ENCODE measurements at regions not wholly inside any gene's neighbourhood (a gene's known extent, or its start where the extent isn't known, plus 50 kb on each side); places are given as distances from the start of the nearest gene placed in this dataset.
"Not testable (repeated sequence)": the region's sequence is repeated elsewhere in the genome, so short reads cannot be mapped to it uniquely, and the experiment has no call there.

GRCh38 chr2:182477774-182478173 is 50.9 kb upstream of the PDE1A start:
- FAIRE-seq = no peak

GRCh38 chr2:182481676-182482075 is 54.8 kb upstream of the PDE1A start:
- DNase-seq (ENCODE audit: low spot score) (no peak), FAIRE-seq (no peak)

More at GRCh38 chr2:182477774-182478173, 50.9 kb upstream of the PDE1A start:
- no peak for DNase-seq (ENCODE audit: low spot score)

- DNase-seq (ENCODE audit: low spot score) (no peak), FAIRE-seq (no peak)
Observed at GRCh38 chr2:182482511-182482910, 55.7 kb upstream of the PDE1A start.

- no peak for DNase-seq (ENCODE audit: low spot score)
- no peak for FAIRE-seq
Observed at GRCh38 chr2:182496596-182496995, 69.8 kb upstream of the PDE1A start.

- DNase-seq (ENCODE audit: low spot score) (no peak), FAIRE-seq (no peak)
Observed at GRCh38 chr2:182499706-182500470, 73.1 kb upstream of the PDE1A start.

GRCh38 chr2:182503886-182504285 is 77.0 kb upstream of the PDE1A start:
- no peak for FAIRE-seq
- DNase-seq (ENCODE audit: low spot score) = no peak

GRCh38 chr2:182504903-182505302 is 78.1 kb upstream of the PDE1A start:
- no peak for DNase-seq (ENCODE audit: low spot score)
- no peak for FAIRE-seq

- no peak for FAIRE-seq
- DNase-seq (ENCODE audit: low spot score) = no peak
Observed at GRCh38 chr2:182506606-182507005, 79.8 kb upstream of the PDE1A start.

- DNase-seq (ENCODE audit: low spot score); FAIRE-seq: not testable (repeated sequence)
Observed at GRCh38 chr2:182508583-182508982, 81.7 kb upstream of the PDE1A start.

GRCh38 chr2:182509216-182509615 is 82.4 kb upstream of the PDE1A start:
- DNase-seq (ENCODE audit: low spot score) (no peak), FAIRE-seq (no peak)

- DNase-seq (ENCODE audit: low spot score) (no peak), FAIRE-seq (no peak)
Observed at GRCh38 chr2:182521453-182522404, 94.9 kb upstream of the PDE1A start.

- FAIRE-seq (no peak), DNase-seq (ENCODE audit: low spot score) (no peak)
Observed at GRCh38 chr2:182522405-182522896, 95.6 kb upstream of the PDE1A start.

- FAIRE-seq = no peak
- DNase-seq (ENCODE audit: low spot score) = no peak
Observed at GRCh38 chr2:182522972-182523473, 96.2 kb upstream of the PDE1A start.

- FAIRE-seq (no peak), DNase-seq (ENCODE audit: low spot score) (no peak)
Observed at GRCh38 chr2:182530636-182531035, 103.8 kb upstream of the PDE1A start.

- DNase-seq (ENCODE audit: low spot score) (no peak), FAIRE-seq (no peak)
Observed at GRCh38 chr2:182540252-182540651, 113.4 kb upstream of the PDE1A start.

GRCh38 chr2:182541268-182541667 is 114.4 kb upstream of the PDE1A start:
- FAIRE-seq = no peak
- no peak for DNase-seq (ENCODE audit: low spot score)

- no peak for FAIRE-seq
- DNase-seq (ENCODE audit: low spot score) = no peak
Observed at GRCh38 chr2:182542501-182543258, 115.8 kb upstream of the PDE1A start.

GRCh38 chr2:182543741-182544525 is 117.1 kb upstream of the PDE1A start:
- FAIRE-seq = no peak

GRCh38 chr2:182545420-182546167 is 118.8 kb upstream of the PDE1A start:
- no peak for DNase-seq (ENCODE audit: low spot score)
- no peak for FAIRE-seq

More at GRCh38 chr2:182543741-182544525, 117.1 kb upstream of the PDE1A start:
- no peak for DNase-seq (ENCODE audit: low spot score)

Data from urothelium cell line (cell line).